Kasumi-1 (cell line): ENCODE measurements at regions not wholly inside any gene's neighbourhood (a gene's known extent, or its start where the extent isn't known, plus 50 kb on each side); places are given as distances from the start of the nearest gene placed in this dataset.

Source experiments
- DNase-seq, 2 experiments: peaks; one replicate each; lab custom pipeline; 2025; lab: John Stamatoyannopoulos, UW

- DNase-seq: no peak
These were observed 428.5 kb downstream of the METTL15 start for GRCh38 chr11:28536504-28537267.

GRCh38 chr11:28535677-28536076 is 427.5 kb downstream of the METTL15 start:
- DNase-seq: no peak

GRCh38 chr11:28529540-28530410 is 421.6 kb downstream of the METTL15 start:
- DNase-seq: peak; percentile 43 to 55

GRCh38 chr11:28529046-28529445 is 420.9 kb downstream of the METTL15 start:
- DNase-seq: no peak

GRCh38 chr11:28528217-28528616 is 420.0 kb downstream of the METTL15 start:
- no peak for DNase-seq

- DNase-seq: peak; percentile 8 to 12
These were observed 418.2 kb downstream of the METTL15 start for GRCh38 chr11:28526406-28526751.

GRCh38 chr11:28525636-28526405 is 417.6 kb downstream of the METTL15 start:
- no peak for DNase-seq

- no peak for DNase-seq
These were observed 415.9 kb downstream of the METTL15 start for GRCh38 chr11:28524098-28524497.

- no peak for DNase-seq
These were observed 412.9 kb downstream of the METTL15 start for GRCh38 chr11:28521075-28521474.

- DNase-seq: no peak
These were observed 412.1 kb downstream of the METTL15 start for GRCh38 chr11:28520291-28520690.

- no peak for DNase-seq
These were observed 410.6 kb downstream of the METTL15 start for GRCh38 chr11:28518825-28519224.

- no peak for DNase-seq
These were observed 409.4 kb downstream of the METTL15 start for GRCh38 chr11:28517621-28518020.

GRCh38 chr11:28514391-28514790 is 406.2 kb downstream of the METTL15 start:
- DNase-seq: no peak

GRCh38 chr11:28512143-28512756 is 404.1 kb downstream of the METTL15 start:
- no peak for DNase-seq

GRCh38 chr11:28505232-28505631 is 397.0 kb downstream of the METTL15 start:
- DNase-seq: no peak

GRCh38 chr11:28504555-28505110 is 396.4 kb downstream of the METTL15 start:
- no peak for DNase-seq

- no peak for DNase-seq
These were observed 387.1 kb downstream of the METTL15 start for GRCh38 chr11:28495333-28495732.

- no peak for DNase-seq
These were observed 383.2 kb downstream of the METTL15 start for GRCh38 chr11:28491431-28491830.

- DNase-seq: no peak
These were observed 382.7 kb downstream of the METTL15 start for GRCh38 chr11:28490773-28491382.

GRCh38 chr11:28488336-28488735 is 380.1 kb downstream of the METTL15 start:
- no peak for DNase-seq
